WTC11 (cell line): ENCODE measurements at regions not wholly inside any gene's neighbourhood (a gene's known extent, or its start where the extent isn't known, plus 50 kb on each side); places are given as distances from the start of the nearest gene placed in this dataset.
A peak's percentile ranks its signal among the peaks of the same experiment; 100 is the strongest.

Source experiments
- ATAC-seq: fragments of 200-7000 bp; cut with Tn5 transposase; 2 replicates; pipeline ENCODE4 v1.10.0; 2021; ENCODE audit warnings: mild to moderate bottlenecking, moderate library complexity
- CTCF ChIA-PET: fragments of 300-600 bp; sonication (Branson Sonifier 250); formaldehyde crosslinking; loops from one replicate; lab custom pipeline; 2021; ENCODE audit warnings: antibody characterized with exemption; lab: Charles Lee
- POLR2A ChIA-PET: fragments of 350-600 bp; sonication (Branson Sonifier 250); formaldehyde crosslinking; loops from one replicate; lab custom pipeline; 2021; ENCODE audit warnings: antibody characterized with exemption; lab: Charles Lee
- DNase-seq: peaks from one replicate; pipeline ENCODE4 v3.0.0; 2021; ENCODE audit warnings: low spot score
- H3K27ac Mint-ChIP-seq: 2 replicates; pipeline ENCODE4 v1.8.0; 2021; ENCODE audit warnings: mixed read lengths
- H3K27me3 Mint-ChIP-seq: 2 replicates; pipeline ENCODE4 v1.8.0; 2021; ENCODE audit warnings: low read depth, mild to moderate bottlenecking, moderate library complexity, mixed read lengths
- H3K36me3 Mint-ChIP-seq: 2 replicates; pipeline ENCODE4 v1.8.0; 2021; ENCODE audit warnings: mixed read lengths
- H3K4me1 Mint-ChIP-seq: 2 replicates; pipeline ENCODE4 v1.8.0; 2022; ENCODE audit warnings: mixed read lengths
- H3K4me3 Mint-ChIP-seq: 2 replicates; pipeline ENCODE4 v1.8.0; 2021; ENCODE audit warnings: mild to moderate bottlenecking, moderate library complexity, mixed read lengths
- H3K9me3 Mint-ChIP-seq: 2 replicates; pipeline ENCODE4 v1.8.0; 2021; ENCODE audit warnings: mixed read lengths
- CREM ChIP-seq: sonication (generic); formaldehyde crosslinking; IDR thresholded peaks from 2 replicates; pipeline ENCODE4 v1.8.1; 2022; ENCODE audit warnings: mild to moderate bottlenecking, missing genetic modification reagents, moderate library complexity
- EMX1 ChIP-seq: fragments of 250-450 bp; sonication (Bioruptor Pico); IDR thresholded peaks from 2 replicates; pipeline ENCODE4 v1.8.0; 2021; ENCODE audit warnings: mild to moderate bottlenecking
- ESRRA ChIP-seq: sonication (generic); formaldehyde crosslinking; IDR thresholded peaks from 2 replicates; pipeline ENCODE4 v1.8.1; 2022; ENCODE audit warnings: mild to moderate bottlenecking, missing genetic modification reagents, borderline replicate concordance
- KAT7 ChIP-seq: sonication (generic); formaldehyde crosslinking; IDR thresholded peaks from 2 replicates; pipeline ENCODE4 v1.8.1; 2023; ENCODE audit warnings: missing genetic modification reagents, mild to moderate bottlenecking, borderline replicate concordance
- MXD4 ChIP-seq: fragments of 250-450 bp; sonication (Bioruptor Pico); IDR thresholded peaks from 2 replicates; pipeline ENCODE4 v1.8.0; 2021; ENCODE audit warnings: mild to moderate bottlenecking, moderate library complexity, borderline replicate concordance
- NR1H2 ChIP-seq: sonication (generic); formaldehyde crosslinking; IDR thresholded peaks from 2 replicates; pipeline ENCODE4 v1.9.0; 2021; ENCODE audit warnings: mild to moderate bottlenecking, moderate library complexity, missing genetic modification reagents
- NR2C2 ChIP-seq: sonication (generic); formaldehyde crosslinking; IDR thresholded peaks from 2 replicates; pipeline ENCODE4 v1.8.0; 2022; ENCODE audit warnings: mild to moderate bottlenecking, missing genetic modification reagents
- SOX15 ChIP-seq: fragments of 250-450 bp; sonication (Bioruptor Pico); IDR thresholded peaks from 2 replicates; pipeline ENCODE4 v1.9.0; 2021; ENCODE audit warnings: mild to moderate bottlenecking
- ZNF121 ChIP-seq: sonication (generic); formaldehyde crosslinking; IDR thresholded peaks from 2 replicates; pipeline ENCODE4 v1.8.0; 2023; ENCODE audit warnings: missing genetic modification reagents
- ZNF138 ChIP-seq: sonication (generic); formaldehyde crosslinking; conservative IDR thresholded peaks from 2 replicates; pipeline ENCODE4 v1.8.1; 2022; ENCODE audit warnings: mild to moderate bottlenecking, moderate library complexity, missing genetic modification reagents
- ZNF232 ChIP-seq: sonication (generic); formaldehyde crosslinking; IDR thresholded peaks from 2 replicates; pipeline ENCODE4 v1.8.0; 2022; ENCODE audit warnings: mild to moderate bottlenecking, missing genetic modification reagents
- ZNF416 ChIP-seq: fragments of 250-450 bp; sonication (Bioruptor Pico); IDR thresholded peaks from 2 replicates; pipeline ENCODE4 v1.9.0; 2021; ENCODE audit warnings: mild to moderate bottlenecking, inconsistent platforms
- TF ChIP-seq, protein P1 (sequence below): fragments of 250-450 bp; sonication (Bioruptor Pico); IDR thresholded peaks from 2 replicates; pipeline ENCODE4 v1.8.0; 2021; ENCODE audit warnings: mild to moderate bottlenecking
- TF ChIP-seq, protein P2 (sequence below): sonication (generic); formaldehyde crosslinking; IDR thresholded peaks from 2 replicates; pipeline ENCODE4 v1.8.0; 2023; ENCODE audit warnings: missing genetic modification reagents, mild to moderate bottlenecking, borderline replicate concordance
- TF ChIP-seq, protein P3 (sequence below): sonication (generic); formaldehyde crosslinking; conservative IDR thresholded peaks from 2 replicates; pipeline ENCODE4 v1.8.1; 2022; ENCODE audit warnings: mild to moderate bottlenecking, missing genetic modification reagents
- TF ChIP-seq, protein P4 (sequence below): fragments of 250-450 bp; sonication (Bioruptor Pico); IDR thresholded peaks from 2 replicates; pipeline ENCODE4 v1.9.0; 2021; ENCODE audit warnings: mild to moderate bottlenecking, borderline replicate concordance
- TF ChIP-seq, protein P5 (sequence below): fragments of 250-450 bp; sonication (Bioruptor Pico); IDR thresholded peaks from 2 replicates; pipeline ENCODE4 v1.9.0; 2021; ENCODE audit warnings: mild to moderate bottlenecking
- TF ChIP-seq, protein P6 (sequence below): sonication (generic); formaldehyde crosslinking; IDR thresholded peaks from 2 replicates; pipeline ENCODE4 v1.8.1; 2022; ENCODE audit warnings: low read depth, missing genetic modification reagents, borderline replicate concordance

DNA sequence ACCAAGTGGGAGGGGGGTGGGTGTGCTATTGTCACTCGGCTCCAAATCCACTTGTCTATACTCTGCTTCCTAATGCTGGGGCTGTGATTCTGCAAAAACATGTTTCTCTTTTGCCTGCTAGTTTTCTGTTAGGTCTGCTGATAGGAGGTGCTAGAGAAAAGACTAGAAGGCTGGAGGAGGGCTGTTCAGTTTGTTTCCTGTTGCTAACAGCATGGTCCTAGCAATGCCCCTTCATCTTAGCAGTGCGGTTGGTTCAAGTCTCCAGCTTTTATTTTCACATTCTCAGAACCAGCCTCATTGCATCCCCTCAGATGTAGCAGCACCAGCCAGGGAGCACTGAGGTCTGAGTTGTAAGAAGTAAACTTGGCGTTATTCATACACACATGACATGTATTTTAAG is 310.2 kb downstream of the YTHDC2 start:
- Mint-ChIP-seq H3K27ac (no peak overlapping the region), H3K4me3 (no peak overlapping the region)
- no peak for DNase-seq
- no peak for TF ChIP-seq MXD4
- TF ChIP-seq, protein P1, sequence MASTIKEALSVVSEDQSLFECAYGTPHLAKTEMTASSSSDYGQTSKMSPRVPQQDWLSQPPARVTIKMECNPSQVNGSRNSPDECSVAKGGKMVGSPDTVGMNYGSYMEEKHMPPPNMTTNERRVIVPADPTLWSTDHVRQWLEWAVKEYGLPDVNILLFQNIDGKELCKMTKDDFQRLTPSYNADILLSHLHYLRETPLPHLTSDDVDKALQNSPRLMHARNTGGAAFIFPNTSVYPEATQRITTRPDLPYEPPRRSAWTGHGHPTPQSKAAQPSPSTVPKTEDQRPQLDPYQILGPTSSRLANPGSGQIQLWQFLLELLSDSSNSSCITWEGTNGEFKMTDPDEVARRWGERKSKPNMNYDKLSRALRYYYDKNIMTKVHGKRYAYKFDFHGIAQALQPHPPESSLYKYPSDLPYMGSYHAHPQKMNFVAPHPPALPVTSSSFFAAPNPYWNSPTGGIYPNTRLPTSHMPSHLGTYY (CRISPR knock-in tag) = no peak
- no peak for TF ChIP-seq ESRRA
- TF ChIP-seq NR1H2 (CRISPR knock-in tag) = no peak
- TF ChIP-seq, protein P2, sequence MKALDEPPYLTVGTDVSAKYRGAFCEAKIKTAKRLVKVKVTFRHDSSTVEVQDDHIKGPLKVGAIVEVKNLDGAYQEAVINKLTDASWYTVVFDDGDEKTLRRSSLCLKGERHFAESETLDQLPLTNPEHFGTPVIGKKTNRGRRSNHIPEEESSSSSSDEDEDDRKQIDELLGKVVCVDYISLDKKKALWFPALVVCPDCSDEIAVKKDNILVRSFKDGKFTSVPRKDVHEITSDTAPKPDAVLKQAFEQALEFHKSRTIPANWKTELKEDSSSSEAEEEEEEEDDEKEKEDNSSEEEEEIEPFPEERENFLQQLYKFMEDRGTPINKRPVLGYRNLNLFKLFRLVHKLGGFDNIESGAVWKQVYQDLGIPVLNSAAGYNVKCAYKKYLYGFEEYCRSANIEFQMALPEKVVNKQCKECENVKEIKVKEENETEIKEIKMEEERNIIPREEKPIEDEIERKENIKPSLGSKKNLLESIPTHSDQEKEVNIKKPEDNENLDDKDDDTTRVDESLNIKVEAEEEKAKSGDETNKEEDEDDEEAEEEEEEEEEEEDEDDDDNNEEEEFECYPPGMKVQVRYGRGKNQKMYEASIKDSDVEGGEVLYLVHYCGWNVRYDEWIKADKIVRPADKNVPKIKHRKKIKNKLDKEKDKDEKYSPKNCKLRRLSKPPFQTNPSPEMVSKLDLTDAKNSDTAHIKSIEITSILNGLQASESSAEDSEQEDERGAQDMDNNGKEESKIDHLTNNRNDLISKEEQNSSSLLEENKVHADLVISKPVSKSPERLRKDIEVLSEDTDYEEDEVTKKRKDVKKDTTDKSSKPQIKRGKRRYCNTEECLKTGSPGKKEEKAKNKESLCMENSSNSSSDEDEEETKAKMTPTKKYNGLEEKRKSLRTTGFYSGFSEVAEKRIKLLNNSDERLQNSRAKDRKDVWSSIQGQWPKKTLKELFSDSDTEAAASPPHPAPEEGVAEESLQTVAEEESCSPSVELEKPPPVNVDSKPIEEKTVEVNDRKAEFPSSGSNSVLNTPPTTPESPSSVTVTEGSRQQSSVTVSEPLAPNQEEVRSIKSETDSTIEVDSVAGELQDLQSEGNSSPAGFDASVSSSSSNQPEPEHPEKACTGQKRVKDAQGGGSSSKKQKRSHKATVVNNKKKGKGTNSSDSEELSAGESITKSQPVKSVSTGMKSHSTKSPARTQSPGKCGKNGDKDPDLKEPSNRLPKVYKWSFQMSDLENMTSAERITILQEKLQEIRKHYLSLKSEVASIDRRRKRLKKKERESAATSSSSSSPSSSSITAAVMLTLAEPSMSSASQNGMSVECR (CRISPR knock-in tag) = no peak
- TF ChIP-seq, protein P3, sequence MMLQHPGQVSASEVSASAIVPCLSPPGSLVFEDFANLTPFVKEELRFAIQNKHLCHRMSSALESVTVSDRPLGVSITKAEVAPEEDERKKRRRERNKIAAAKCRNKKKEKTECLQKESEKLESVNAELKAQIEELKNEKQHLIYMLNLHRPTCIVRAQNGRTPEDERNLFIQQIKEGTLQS (CRISPR knock-in tag) = no peak
- no peak for TF ChIP-seq ZNF416 (CRISPR knock-in tag)
- TF ChIP-seq, protein P4, sequence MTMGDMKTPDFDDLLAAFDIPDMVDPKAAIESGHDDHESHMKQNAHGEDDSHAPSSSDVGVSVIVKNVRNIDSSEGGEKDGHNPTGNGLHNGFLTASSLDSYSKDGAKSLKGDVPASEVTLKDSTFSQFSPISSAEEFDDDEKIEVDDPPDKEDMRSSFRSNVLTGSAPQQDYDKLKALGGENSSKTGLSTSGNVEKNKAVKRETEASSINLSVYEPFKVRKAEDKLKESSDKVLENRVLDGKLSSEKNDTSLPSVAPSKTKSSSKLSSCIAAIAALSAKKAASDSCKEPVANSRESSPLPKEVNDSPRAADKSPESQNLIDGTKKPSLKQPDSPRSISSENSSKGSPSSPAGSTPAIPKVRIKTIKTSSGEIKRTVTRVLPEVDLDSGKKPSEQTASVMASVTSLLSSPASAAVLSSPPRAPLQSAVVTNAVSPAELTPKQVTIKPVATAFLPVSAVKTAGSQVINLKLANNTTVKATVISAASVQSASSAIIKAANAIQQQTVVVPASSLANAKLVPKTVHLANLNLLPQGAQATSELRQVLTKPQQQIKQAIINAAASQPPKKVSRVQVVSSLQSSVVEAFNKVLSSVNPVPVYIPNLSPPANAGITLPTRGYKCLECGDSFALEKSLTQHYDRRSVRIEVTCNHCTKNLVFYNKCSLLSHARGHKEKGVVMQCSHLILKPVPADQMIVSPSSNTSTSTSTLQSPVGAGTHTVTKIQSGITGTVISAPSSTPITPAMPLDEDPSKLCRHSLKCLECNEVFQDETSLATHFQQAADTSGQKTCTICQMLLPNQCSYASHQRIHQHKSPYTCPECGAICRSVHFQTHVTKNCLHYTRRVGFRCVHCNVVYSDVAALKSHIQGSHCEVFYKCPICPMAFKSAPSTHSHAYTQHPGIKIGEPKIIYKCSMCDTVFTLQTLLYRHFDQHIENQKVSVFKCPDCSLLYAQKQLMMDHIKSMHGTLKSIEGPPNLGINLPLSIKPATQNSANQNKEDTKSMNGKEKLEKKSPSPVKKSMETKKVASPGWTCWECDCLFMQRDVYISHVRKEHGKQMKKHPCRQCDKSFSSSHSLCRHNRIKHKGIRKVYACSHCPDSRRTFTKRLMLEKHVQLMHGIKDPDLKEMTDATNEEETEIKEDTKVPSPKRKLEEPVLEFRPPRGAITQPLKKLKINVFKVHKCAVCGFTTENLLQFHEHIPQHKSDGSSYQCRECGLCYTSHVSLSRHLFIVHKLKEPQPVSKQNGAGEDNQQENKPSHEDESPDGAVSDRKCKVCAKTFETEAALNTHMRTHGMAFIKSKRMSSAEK (CRISPR knock-in tag) = no peak
- no peak for TF ChIP-seq ZNF232 (CRISPR knock-in tag)
- no peak for TF ChIP-seq KAT7 (CRISPR knock-in tag)
- no peak for TF ChIP-seq EMX1 (CRISPR knock-in tag)
- no peak for TF ChIP-seq ZNF138 (CRISPR knock-in tag)
- TF ChIP-seq, protein P5, sequence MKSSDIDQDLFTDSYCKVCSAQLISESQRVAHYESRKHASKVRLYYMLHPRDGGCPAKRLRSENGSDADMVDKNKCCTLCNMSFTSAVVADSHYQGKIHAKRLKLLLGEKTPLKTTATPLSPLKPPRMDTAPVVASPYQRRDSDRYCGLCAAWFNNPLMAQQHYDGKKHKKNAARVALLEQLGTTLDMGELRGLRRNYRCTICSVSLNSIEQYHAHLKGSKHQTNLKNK (CRISPR knock-in tag) = no peak
- TF ChIP-seq CREM (CRISPR knock-in tag) = no peak
- TF ChIP-seq NR2C2 (CRISPR knock-in tag) = no peak
- TF ChIP-seq, all 79 proteins: peak for 0
- Mint-ChIP-seq H3K36me3 (peaks cover 2% of the 10 kb centered on the region; the same call in 1 of the 2 replicates), H3K27me3 (no peaks in the 10 kb centered on the region), H3K4me1 (peaks cover 5% of the 10 kb centered on the region; the same call in 1 of the 2 replicates), H3K9me3 (peaks cover 11% of the 10 kb centered on the region)
- ATAC-seq = peak; percentile 47
- CTCF ChIA-PET = interaction anchor here (0.7 to 2.8 kb wide), 8 partner anchors 16 to 232 kb away, joined by 3 to 14 read pairs (median 4); no protein-coding TSS in a partner anchor
- POLR2A ChIA-PET = interaction anchor here (0.6 kb wide), 2 partner anchors 70 to 126 kb away, joined by 3 to 6 read pairs; no protein-coding TSS in a partner anchor

DNA sequence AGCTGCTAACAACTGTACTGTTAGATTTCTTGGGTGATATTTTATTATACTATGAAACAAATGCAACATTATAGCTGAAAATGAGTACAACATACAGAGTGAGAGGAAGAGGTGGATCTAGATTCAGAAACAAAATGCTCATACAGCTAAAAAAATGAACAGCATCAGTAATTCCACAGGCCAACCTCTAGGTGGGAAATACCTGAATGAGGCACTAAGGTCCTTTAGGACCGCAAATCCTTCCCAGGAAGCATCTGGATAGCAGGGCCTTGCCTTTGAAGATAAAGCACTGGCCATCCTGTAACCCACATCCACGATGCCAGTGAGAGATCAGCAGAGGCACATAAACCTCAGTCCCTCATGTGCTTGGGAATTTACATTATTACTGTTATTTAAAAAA is 310.8 kb downstream of the YTHDC2 start:
- H3K27ac Mint-ChIP-seq = no peak overlapping the region
- H3K9me3 Mint-ChIP-seq = peaks cover 12% of the 10 kb centered on the region
- no peak overlapping the region for H3K4me3 Mint-ChIP-seq
- POLR2A ChIA-PET = no interaction called here
- peaks cover 5% of the 10 kb centered on the region; the same call in 1 of the 2 replicates for H3K4me1 Mint-ChIP-seq
- CTCF ChIA-PET = interaction anchor here (0.7 to 2.8 kb wide), 9 partner anchors 15 to 537 kb away, joined by 3 to 14 read pairs (median 4); no protein-coding TSS in a partner anchor
- no peaks in the 10 kb centered on the region for H3K27me3 Mint-ChIP-seq
- H3K36me3 Mint-ChIP-seq = peaks cover 2% of the 10 kb centered on the region; the same call in 1 of the 2 replicates
- DNase-seq = no peak
- TF ChIP-seq, protein P6, sequence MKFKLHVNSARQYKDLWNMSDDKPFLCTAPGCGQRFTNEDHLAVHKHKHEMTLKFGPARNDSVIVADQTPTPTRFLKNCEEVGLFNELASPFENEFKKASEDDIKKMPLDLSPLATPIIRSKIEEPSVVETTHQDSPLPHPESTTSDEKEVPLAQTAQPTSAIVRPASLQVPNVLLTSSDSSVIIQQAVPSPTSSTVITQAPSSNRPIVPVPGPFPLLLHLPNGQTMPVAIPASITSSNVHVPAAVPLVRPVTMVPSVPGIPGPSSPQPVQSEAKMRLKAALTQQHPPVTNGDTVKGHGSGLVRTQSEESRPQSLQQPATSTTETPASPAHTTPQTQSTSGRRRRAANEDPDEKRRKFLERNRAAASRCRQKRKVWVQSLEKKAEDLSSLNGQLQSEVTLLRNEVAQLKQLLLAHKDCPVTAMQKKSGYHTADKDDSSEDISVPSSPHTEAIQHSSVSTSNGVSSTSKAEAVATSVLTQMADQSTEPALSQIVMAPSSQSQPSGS = no peak
- TF ChIP-seq ZNF121 (CRISPR knock-in tag) = no peak
- no peak for TF ChIP-seq SOX15 (CRISPR knock-in tag)
- peak; percentile 88 for ATAC-seq
